Neural cell (in vitro differentiated cells): ENCODE measurements at regions not wholly inside any gene's neighbourhood (a gene's known extent, or its start where the extent isn't known, plus 50 kb on each side); places are given as distances from the start of the nearest gene placed in this dataset.

ENCODE experiments used
- H2AFZ ChIP-seq: fragments of 200-600, 300-800 bp; sonication (generic), shearing (Covaris generic); 2 replicates; pipeline ENCODE4 v1.6.0; 2014; ENCODE audit warnings: low read depth, mild to moderate bottlenecking, antibody characterized with exemption, low read length, moderate library complexity
- H3F3A ChIP-seq: fragments of 200-600 bp; shearing (Covaris generic); 2 replicates; pipeline ENCODE4 v1.6.1; 2016; ENCODE audit warnings: mild to moderate bottlenecking, moderate library complexity, mixed read lengths, antibody characterized with exemption, low read length; ENCODE audit not compliant: insufficient read depth, poor library complexity, severe bottlenecking
- H3K27ac ChIP-seq: fragments of 200-600, 300-800 bp; sonication (generic), shearing (Covaris generic); 2 replicates; pipeline ENCODE4 v1.5.1; 2014; ENCODE audit warnings: mild to moderate bottlenecking, low read length, moderate library complexity
- H3K27me3 ChIP-seq: fragments of 300-800, 200-600 bp; sonication (generic), shearing (Covaris generic); 2 replicates; pipeline ENCODE4 v1.6.0; 2014; ENCODE audit warnings: mild to moderate bottlenecking, low read depth, low read length, moderate library complexity; ENCODE audit not compliant: insufficient read depth
- H3K36me3 ChIP-seq: fragments of 300-800, 200-600 bp; sonication (generic), shearing (Covaris generic); 2 replicates; pipeline ENCODE4 v1.5.1; 2014; ENCODE audit warnings: mild to moderate bottlenecking, antibody characterized with exemption, low read length, moderate library complexity; ENCODE audit not compliant: insufficient read depth
- H3K4me2 ChIP-seq: fragments of 300-800, 200-600 bp; sonication (generic), shearing (Covaris generic); 2 replicates; pipeline ENCODE4 v1.6.0; 2014; ENCODE audit warnings: mild to moderate bottlenecking, low read length
- H3K4me3 ChIP-seq: fragments of 300-800, 200-600 bp; sonication (generic), shearing (Covaris generic); 2 replicates; pipeline ENCODE4 v1.5.1; 2014; ENCODE audit warnings: mild to moderate bottlenecking, low read length, moderate library complexity
- H3K79me2 ChIP-seq: fragments of 200-600 bp; shearing (Covaris generic); replicated peaks from 2 replicates; pipeline ENCODE4 v1.6.0; 2014; ENCODE audit warnings: mild to moderate bottlenecking, low read length, moderate library complexity; ENCODE audit not compliant: insufficient read depth
- H3K9ac ChIP-seq: fragments of 300-800, 200-600 bp; sonication (generic), shearing (Covaris generic); 2 replicates; pipeline ENCODE4 v1.6.1; 2016; ENCODE audit warnings: mild to moderate bottlenecking, low read length, mixed read lengths
- H3K9me2 ChIP-seq: fragments of 200-600 bp; shearing (Covaris generic); 2 replicates; pipeline ENCODE4 v1.6.1; 2016; ENCODE audit warnings: mild to moderate bottlenecking, low read length, mixed read lengths; ENCODE audit not compliant: insufficient read depth
- H3K9me3 ChIP-seq: fragments of 200-600, 300-800 bp; sonication (generic), shearing (Covaris generic); 2 replicates; pipeline ENCODE4 v1.6.1; 2016; ENCODE audit warnings: mild to moderate bottlenecking, mixed run types, low read length, moderate library complexity, mixed read lengths
- H4K20me1 ChIP-seq: fragments of 200-600 bp; shearing (Covaris generic); 2 replicates; pipeline ENCODE4 v1.6.1; 2016; ENCODE audit warnings: mild to moderate bottlenecking, mixed run types; ENCODE audit not compliant: insufficient read depth
- CTCF ChIP-seq: fragments of 450-650 bp; IDR thresholded peaks from 2 replicates; pipeline ENCODE4 v1.5.1; 2014; ENCODE audit warnings: antibody characterized with exemption, mild to moderate bottlenecking, moderate library complexity; ENCODE audit not compliant: poor library complexity, severe bottlenecking
- EP300 ChIP-seq: fragments of 450-650 bp; conservative IDR thresholded peaks from 2 replicates; pipeline ENCODE4 v1.6.1; 2014; ENCODE audit warnings: antibody characterized with exemption, mild to moderate bottlenecking, moderate library complexity; ENCODE audit not compliant: poor library complexity, severe bottlenecking
- EZH2 ChIP-seq: fragments of 200-600, 300-800 bp; shearing (Covaris generic), sonication (generic); IDR thresholded peaks from 2 replicates; pipeline ENCODE4 v1.6.1; 2014; ENCODE audit warnings: antibody characterized with exemption, low read length, borderline replicate concordance, mild to moderate bottlenecking; ENCODE audit not compliant: insufficient read depth, poor library complexity, severe bottlenecking
- MXI1 ChIP-seq: fragments of 450-650 bp; conservative IDR thresholded peaks from 2 replicates; pipeline ENCODE4 v1.6.1; 2014; ENCODE audit warnings: antibody characterized with exemption, mild to moderate bottlenecking; ENCODE audit not compliant: poor library complexity, severe bottlenecking
- POLR2AphosphoS5 ChIP-seq: IDR thresholded peaks from 2 replicates; pipeline ENCODE4 v1.6.1; 2012
- RAD21 ChIP-seq: fragments of 450-650 bp; conservative IDR thresholded peaks from 2 replicates; pipeline ENCODE4 v1.6.1; 2014; ENCODE audit warnings: antibody characterized with exemption, mild to moderate bottlenecking, moderate library complexity
- REST ChIP-seq: IDR thresholded peaks from 2 replicates; pipeline ENCODE4 v1.6.1; 2012; ENCODE audit warnings: borderline replicate concordance
- SMC3 ChIP-seq: fragments of 450-650 bp; conservative IDR thresholded peaks from 2 replicates; pipeline ENCODE4 v1.6.1; 2014; ENCODE audit warnings: antibody characterized with exemption, mild to moderate bottlenecking, moderate library complexity; ENCODE audit not compliant: poor library complexity
- TAF1 ChIP-seq: IDR thresholded peaks from 2 replicates; pipeline ENCODE4 v1.6.1; 2012; ENCODE audit warnings: low read depth

GRCh38 chr2:459931-460330 is 172.0 kb upstream of the ALKAL2 start:
- Histone ChIP-seq H4K20me1 (no peaks in the 10 kb centered on the region), H3K79me2 (no peaks in the 10 kb centered on the region), H3K9ac (no peak overlapping the region), H3K36me3 (no peaks in the 10 kb centered on the region), H3K4me3 (no peak overlapping the region), H3K9me3 (no peaks in the 10 kb centered on the region), H3K27ac (no peak overlapping the region), H3K9me2 (no peaks in the 10 kb centered on the region), H3F3A (no peaks in the 10 kb centered on the region), H2AFZ (no peak overlapping the region), H3K4me2 (no peak overlapping the region), H3K27me3 (no peaks in the 10 kb centered on the region)
- TF ChIP-seq SMC3 (no peak), POLR2AphosphoS5 (no peak), EP300 (no peak), MXI1 (no peak), TAF1 (no peak), CTCF (no peak), REST (no peak), EZH2 (no peak), RAD21 (no peak)

GRCh38 chr2:458425-458815 is 170.5 kb upstream of the ALKAL2 start:
- no peak overlapping the region for H3K4me3 ChIP-seq
- TF ChIP-seq MXI1 (no peak), TAF1 (no peak), SMC3 (no peak), RAD21 (no peak), EP300 (no peak), POLR2AphosphoS5 (no peak), REST (no peak), CTCF (no peak), EZH2 (no peak)
- H3K4me2 ChIP-seq = no peak overlapping the region
- no peaks in the 10 kb centered on the region for H4K20me1 ChIP-seq
- H3K27ac ChIP-seq = no peak overlapping the region
- no peaks in the 10 kb centered on the region for H3K9me2 ChIP-seq
- H3K79me2 ChIP-seq = no peaks in the 10 kb centered on the region
- no peaks in the 10 kb centered on the region for H3K9me3 ChIP-seq
- no peaks in the 10 kb centered on the region for H3K36me3 ChIP-seq
- H2AFZ ChIP-seq = no peak overlapping the region
- H3F3A ChIP-seq = no peaks in the 10 kb centered on the region
- H3K27me3 ChIP-seq = no peaks in the 10 kb centered on the region
- H3K9ac ChIP-seq = no peak overlapping the region
